NB4 (cell line): ENCODE measurements at regions not wholly inside any gene's neighbourhood (a gene's known extent, or its start where the extent isn't known, plus 50 kb on each side); places are given as distances from the start of the nearest gene placed in this dataset.

Source experiments
- MAX ChIP-seq: IDR thresholded peaks from 2 replicates; pipeline ENCODE4 v1.6.1; 2011; ENCODE audit warnings: low read depth, low read length
- MYC ChIP-seq: IDR thresholded peaks from 2 replicates; pipeline ENCODE4 v1.6.1; 2011; ENCODE audit warnings: low read depth, low read length
- POLR2A ChIP-seq: IDR thresholded peaks from 2 replicates; pipeline ENCODE4 v1.6.1; 2011; ENCODE audit warnings: mild to moderate bottlenecking; ENCODE audit not compliant: insufficient read length; ENCODE audit errors: extremely low read depth
- TF ChIP-seq, protein P1 (sequence below): IDR thresholded peaks from one replicate; pipeline ENCODE4 v1.5.1; 2012; ENCODE audit warnings: low read depth, low read length

GRCh38 chr16:7834771-7835431 is 502.3 kb downstream of the RBFOX1 start:
- TF ChIP-seq, protein P1, sequence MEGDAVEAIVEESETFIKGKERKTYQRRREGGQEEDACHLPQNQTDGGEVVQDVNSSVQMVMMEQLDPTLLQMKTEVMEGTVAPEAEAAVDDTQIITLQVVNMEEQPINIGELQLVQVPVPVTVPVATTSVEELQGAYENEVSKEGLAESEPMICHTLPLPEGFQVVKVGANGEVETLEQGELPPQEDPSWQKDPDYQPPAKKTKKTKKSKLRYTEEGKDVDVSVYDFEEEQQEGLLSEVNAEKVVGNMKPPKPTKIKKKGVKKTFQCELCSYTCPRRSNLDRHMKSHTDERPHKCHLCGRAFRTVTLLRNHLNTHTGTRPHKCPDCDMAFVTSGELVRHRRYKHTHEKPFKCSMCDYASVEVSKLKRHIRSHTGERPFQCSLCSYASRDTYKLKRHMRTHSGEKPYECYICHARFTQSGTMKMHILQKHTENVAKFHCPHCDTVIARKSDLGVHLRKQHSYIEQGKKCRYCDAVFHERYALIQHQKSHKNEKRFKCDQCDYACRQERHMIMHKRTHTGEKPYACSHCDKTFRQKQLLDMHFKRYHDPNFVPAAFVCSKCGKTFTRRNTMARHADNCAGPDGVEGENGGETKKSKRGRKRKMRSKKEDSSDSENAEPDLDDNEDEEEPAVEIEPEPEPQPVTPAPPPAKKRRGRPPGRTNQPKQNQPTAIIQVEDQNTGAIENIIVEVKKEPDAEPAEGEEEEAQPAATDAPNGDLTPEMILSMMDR, result no peak
- no peak for TF ChIP-seq POLR2A
- no peak for TF ChIP-seq MYC
- TF ChIP-seq MAX, result no peak
